ENCODE measurements at regions not wholly inside any gene's neighbourhood (a gene's known extent, or its start where the extent isn't known, plus 50 kb on each side); places are given as distances from the start of the nearest gene placed in this dataset.

DNA sequence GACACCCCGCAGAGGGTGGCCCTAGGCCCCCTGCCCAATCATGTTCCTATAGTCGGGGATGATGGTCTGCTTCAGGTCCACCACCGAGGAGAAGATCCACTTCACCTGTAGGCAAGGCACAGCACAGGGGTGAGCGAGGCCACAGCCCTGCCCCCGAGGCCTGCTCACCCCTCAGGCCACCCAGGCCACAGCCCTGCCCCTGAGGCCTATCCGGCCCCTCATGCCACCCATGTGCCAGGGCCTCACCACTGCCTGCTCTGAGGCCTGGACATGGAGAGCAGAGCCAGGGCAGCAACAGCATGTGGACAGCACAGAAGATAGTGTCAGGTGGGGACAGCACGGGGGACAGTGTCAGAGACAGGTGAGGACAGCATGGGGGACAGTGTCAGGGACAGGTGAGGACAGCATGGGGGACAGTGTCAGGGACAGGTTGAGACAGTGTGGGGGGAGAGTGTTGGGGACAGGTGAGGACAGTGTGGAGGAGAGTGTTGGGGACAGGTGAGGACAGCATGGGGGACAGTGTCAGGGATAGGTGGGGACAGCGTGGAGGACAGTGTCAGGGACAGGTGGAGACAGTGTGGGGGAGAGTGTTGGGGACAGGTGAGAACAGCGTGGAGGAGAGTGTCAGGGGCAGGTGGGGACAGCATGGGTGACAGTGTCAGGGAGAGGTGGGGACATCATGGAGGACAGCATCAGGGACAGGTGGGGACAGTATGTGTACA is 239.7 kb downstream of the TMEM121 start:
- Histone ChIP-seq H3K4me1 (ENCODE audit: insufficient read depth, low read length) (no peaks in the 10 kb centered on the region), H2AFZ (ENCODE audit: low read length) (no peak overlapping the region), H3K27ac (ENCODE audit: extremely low read length, insufficient read depth, low read length) (no peak overlapping the region), H3K9me3 (ENCODE audit: low read length) (no peaks in the 10 kb centered on the region), H3K36me3 (replicated peaks in 1 of 2; ENCODE audit: control insufficient read depth in 1 of 2, insufficient read depth in 2 of 2, low read length in 2 of 2) (no peaks in the 10 kb centered on the region), H3K79me2 (ENCODE audit: insufficient read depth, low read length) (no peaks in the 10 kb centered on the region), H3K4me2 (ENCODE audit: low read depth, low read length) (no peak overlapping the region), H4K20me1 (ENCODE audit: insufficient read depth, low read length) (no peaks in the 10 kb centered on the region), H3K9ac (ENCODE audit: insufficient read depth, low read depth, low read length) (no peak overlapping the region), H3K4me3 (replicated peaks in 1 of 3; ENCODE audit: insufficient read depth in 1 of 3, low read depth in 2 of 3, low read length in 3 of 3) (no peak overlapping the region), H3K27me3 (ENCODE audit: control insufficient read depth in 1 of 2, insufficient read depth in 2 of 2, low read length in 2 of 2) (peaks cover 0 to 2% of the 10 kb centered on the region in 2 experiments; a peak in 1 of 5 replicates)
- ChIA-PET CTCF (ENCODE audit: low intra/inter-chr PET ratio, low total read pairs) (no interaction called here), POLR2A (no interaction called here)
- BruUV-seq (replicated peaks) = no TSS peak
- no peak for DNase-seq (ENCODE audit: low spot score)
- peak; percentile 23; the same call in 1 of the 3 replicates for ATAC-seq
- intact Hi-C loops (cut with micrococcal nuclease; ENCODE audit: unreplicated experiment) (no loop called here), in situ Hi-C loops (cut with HindIII; ENCODE audit: extremely low pct_ligation_motif_present, low pct_unique_long_range_greater_than_20kb) (no loop called here)
- WGBS (ENCODE audit: low lambda C conversion rate) = 8% methylated on average over 5 of the region's 9 CpGs
- FAIRE-seq = no peak
- TF ChIP-seq ZFP62 (CRISPR knock-in tag; IDR thresholded peaks at IDR 0.05) (no peak), KAT2B (IDR thresholded peaks at IDR 0.05; ENCODE audit: borderline replicate concordance, low read depth, low read length) (no peak), NR3C1 (CRISPR knock-in tag; IDR thresholded peaks at IDR 0.05) (no peak), ZNF256 (CRISPR knock-in tag; conservative IDR thresholded peaks at IDR 0.05) (no peak), THAP11 (CRISPR knock-in tag; IDR thresholded peaks at IDR 0.05) (no peak), MTA3 (CRISPR knock-in tag; IDR thresholded peaks at IDR 0.05) (no peak)
- TF ChIP-seq, protein P1, sequence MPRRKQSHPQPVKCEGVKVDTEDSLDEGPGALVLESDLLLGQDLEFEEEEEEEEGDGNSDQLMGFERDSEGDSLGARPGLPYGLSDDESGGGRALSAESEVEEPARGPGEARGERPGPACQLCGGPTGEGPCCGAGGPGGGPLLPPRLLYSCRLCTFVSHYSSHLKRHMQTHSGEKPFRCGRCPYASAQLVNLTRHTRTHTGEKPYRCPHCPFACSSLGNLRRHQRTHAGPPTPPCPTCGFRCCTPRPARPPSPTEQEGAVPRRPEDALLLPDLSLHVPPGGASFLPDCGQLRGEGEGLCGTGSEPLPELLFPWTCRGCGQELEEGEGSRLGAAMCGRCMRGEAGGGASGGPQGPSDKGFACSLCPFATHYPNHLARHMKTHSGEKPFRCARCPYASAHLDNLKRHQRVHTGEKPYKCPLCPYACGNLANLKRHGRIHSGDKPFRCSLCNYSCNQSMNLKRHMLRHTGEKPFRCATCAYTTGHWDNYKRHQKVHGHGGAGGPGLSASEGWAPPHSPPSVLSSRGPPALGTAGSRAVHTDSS (CRISPR knock-in tag; conservative IDR thresholded peaks at IDR 0.05) = no peak

DNA sequence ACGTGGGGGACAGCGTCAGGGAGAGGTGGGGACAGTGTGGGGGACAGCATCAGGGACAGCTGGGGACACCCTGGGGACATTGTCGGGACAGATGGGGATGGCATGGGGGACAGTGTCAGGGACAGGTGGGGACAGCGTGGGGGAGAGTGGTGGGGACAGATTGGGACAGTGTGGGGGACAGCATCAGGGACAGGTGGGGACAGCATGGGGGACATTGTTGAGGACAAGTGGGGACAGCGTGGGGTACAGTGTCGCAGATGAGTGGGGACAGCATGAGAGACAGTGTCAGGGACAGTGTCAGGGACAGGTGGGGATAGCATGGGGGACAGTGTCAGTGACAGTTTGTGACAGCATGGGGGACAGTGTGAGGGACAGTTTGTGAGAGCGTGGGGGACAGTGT is 240.9 kb downstream of the TMEM121 start:
- BruUV-seq (replicated peaks) = no TSS peak
- 12% methylated on average over 7 of the region's 7 CpGs for WGBS (ENCODE audit: low lambda C conversion rate)
- intact Hi-C loops (cut with micrococcal nuclease; ENCODE audit: unreplicated experiment) = no loop called here
- H3K9ac ChIP-seq (ENCODE audit: insufficient read depth, low read depth, low read length) = no peak overlapping the region
- no peak overlapping the region for H3K27ac ChIP-seq (ENCODE audit: extremely low read length, insufficient read depth, low read length)
- no peaks in the 10 kb centered on the region for H3K9me3 ChIP-seq (ENCODE audit: low read length)
- H4K20me1 ChIP-seq (ENCODE audit: insufficient read depth, low read length) = no peaks in the 10 kb centered on the region
- FAIRE-seq = no peak
- H3K4me3 ChIP-seq (replicated peaks in 1 of 3; ENCODE audit: insufficient read depth in 1 of 3, low read depth in 2 of 3, low read length in 3 of 3) = no peak overlapping the region
- H3K36me3 ChIP-seq (replicated peaks in 1 of 2; ENCODE audit: control insufficient read depth in 1 of 2, insufficient read depth in 2 of 2, low read length in 2 of 2) = no peaks in the 10 kb centered on the region
- H3K4me1 ChIP-seq (ENCODE audit: insufficient read depth, low read length) = no peaks in the 10 kb centered on the region
- no peaks in the 10 kb centered on the region for H3K79me2 ChIP-seq (ENCODE audit: insufficient read depth, low read length)
- no peak overlapping the region for H2AFZ ChIP-seq (ENCODE audit: low read length)
- ChIA-PET CTCF (ENCODE audit: low intra/inter-chr PET ratio, low total read pairs) (no interaction called here), POLR2A (no interaction called here)
- 0 out of 5 replicates have a peak, but pooled peaks cover 0 to 2% of the 10 kb centered on the region in 2 experiments for H3K27me3 ChIP-seq (ENCODE audit: control insufficient read depth in 1 of 2, insufficient read depth in 2 of 2, low read length in 2 of 2)
- in situ Hi-C loops (cut with HindIII; ENCODE audit: extremely low pct_ligation_motif_present, low pct_unique_long_range_greater_than_20kb) = no loop called here
- no peak for DNase-seq (ENCODE audit: low spot score)
- H3K4me2 ChIP-seq (ENCODE audit: low read depth, low read length) = no peak overlapping the region
- ATAC-seq = peak; percentile 21; the same call in 1 of the 3 replicates
- TF ChIP-seq RXRB (CRISPR knock-in tag; IDR thresholded peaks at IDR 0.05; ENCODE audit: borderline replicate concordance) (no peak), EHMT2 (IDR thresholded peaks at IDR 0.05; ENCODE audit: borderline replicate concordance, low read depth, low read length) (no peak), ZFP36L2 (CRISPR knock-in tag; IDR thresholded peaks at IDR 0.05) (no peak), XBP1 (CRISPR knock-in tag; IDR thresholded peaks at IDR 0.05) (no peak), CHD2 (IDR thresholded peaks at IDR 0.05; ENCODE audit: low read depth, low read length) (no peak), FOXO1 (CRISPR knock-in tag; IDR thresholded peaks at IDR 0.05) (no peak), ZNF780A (CRISPR knock-in tag; IDR thresholded peaks at IDR 0.05) (no peak), ZNF550 (CRISPR knock-in tag; IDR thresholded peaks at IDR 0.05; ENCODE audit: borderline replicate concordance) (no peak), BORCS8-MEF2B (CRISPR knock-in tag; IDR thresholded peaks at IDR 0.05) (no peak)
- TF ChIP-seq, protein P2, sequence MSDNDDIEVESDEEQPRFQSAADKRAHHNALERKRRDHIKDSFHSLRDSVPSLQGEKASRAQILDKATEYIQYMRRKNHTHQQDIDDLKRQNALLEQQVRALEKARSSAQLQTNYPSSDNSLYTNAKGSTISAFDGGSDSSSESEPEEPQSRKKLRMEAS (IDR thresholded peaks at IDR 0.05) = no peak
- TF ChIP-seq, protein P3, sequence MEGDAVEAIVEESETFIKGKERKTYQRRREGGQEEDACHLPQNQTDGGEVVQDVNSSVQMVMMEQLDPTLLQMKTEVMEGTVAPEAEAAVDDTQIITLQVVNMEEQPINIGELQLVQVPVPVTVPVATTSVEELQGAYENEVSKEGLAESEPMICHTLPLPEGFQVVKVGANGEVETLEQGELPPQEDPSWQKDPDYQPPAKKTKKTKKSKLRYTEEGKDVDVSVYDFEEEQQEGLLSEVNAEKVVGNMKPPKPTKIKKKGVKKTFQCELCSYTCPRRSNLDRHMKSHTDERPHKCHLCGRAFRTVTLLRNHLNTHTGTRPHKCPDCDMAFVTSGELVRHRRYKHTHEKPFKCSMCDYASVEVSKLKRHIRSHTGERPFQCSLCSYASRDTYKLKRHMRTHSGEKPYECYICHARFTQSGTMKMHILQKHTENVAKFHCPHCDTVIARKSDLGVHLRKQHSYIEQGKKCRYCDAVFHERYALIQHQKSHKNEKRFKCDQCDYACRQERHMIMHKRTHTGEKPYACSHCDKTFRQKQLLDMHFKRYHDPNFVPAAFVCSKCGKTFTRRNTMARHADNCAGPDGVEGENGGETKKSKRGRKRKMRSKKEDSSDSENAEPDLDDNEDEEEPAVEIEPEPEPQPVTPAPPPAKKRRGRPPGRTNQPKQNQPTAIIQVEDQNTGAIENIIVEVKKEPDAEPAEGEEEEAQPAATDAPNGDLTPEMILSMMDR (CRISPR knock-in tag; IDR thresholded peaks at IDR 0.05) = no peak

Data from HepG2 (cell line).